GM12878 (cell line): ENCODE measurements at regions not wholly inside any gene's neighbourhood (a gene's known extent, or its start where the extent isn't known, plus 50 kb on each side); places are given as distances from the start of the nearest gene placed in this dataset.

Experiments
- ATAC-seq: fragments of 200-7000 bp; cut with Tn5 transposase; 3 replicates; pipeline ENCODE4 v1.9.1; 2020; ENCODE audit warnings: mild to moderate bottlenecking, moderate library complexity
- BruUV-seq: library from RNA; stranded (reverse); fragments of 400-500 nt; replicated peaks from 2 replicates; lab custom pipeline; 2021; lab: Mats Ljungman, UMichigan
- CTCF ChIA-PET: fragments of 300-600 bp; sonication (Branson Sonifier 250); formaldehyde crosslinking; extraction: SDS; loops from one replicate; lab custom pipeline; 2021; ENCODE audit warnings: inconsistent platforms; lab: Yijun Ruan, JAX
- POLR2A ChIA-PET: fragments of 350-600 bp; formaldehyde crosslinking; extraction: SDS; loops from one replicate; lab custom pipeline; 2021; ENCODE audit warnings: inconsistent platforms; lab: Charles Lee
- RAD21 ChIA-PET: fragments of 300-600 bp; sonication (Branson Sonifier 250); formaldehyde crosslinking; loops from one replicate; lab custom pipeline; 2023; ENCODE audit warnings: antibody characterized with exemption; ENCODE audit not compliant: unreplicated experiment; lab: Charles Lee
- SMC1A ChIA-PET: fragments of 300-600 bp; sonication (Branson Sonifier 250); formaldehyde crosslinking; loops from one replicate; lab custom pipeline; 2023; ENCODE audit not compliant: unreplicated experiment, uncharacterized antibody; lab: Charles Lee
- DNase-seq: peaks from one replicate; pipeline ENCODE4 v3.0.0-alpha.2; 2011; ENCODE audit warnings: low read depth, low spot score
- FAIRE-seq: peaks from 3 replicates; lab custom pipeline; 2011; peaks lifted over from hg19 to GRCh38; lab: Jason Lieb, UNC
- H2AFZ ChIP-seq: 2 replicates; pipeline ENCODE4 v1.6.0; 2011; ENCODE audit warnings: low read depth, low read length, control low read depth; ENCODE audit not compliant: control insufficient read depth
- H3K27ac ChIP-seq: 2 replicates; pipeline ENCODE4 v1.5.1; 2011; ENCODE audit warnings: control low read depth; ENCODE audit not compliant: control insufficient read depth, insufficient read depth
- H3K27me3 ChIP-seq, 2 experiments: replicated peaks in 1 of 2; 2 replicates each; pipeline versions ENCODE4 v1.6.0 to v1.6.1; 2011; ENCODE audit warnings: low read length in 1 of 2; ENCODE audit not compliant: control insufficient read depth in 2 of 2, insufficient read depth in 2 of 2
- H3K36me3 ChIP-seq, 2 experiments: 2 replicates each; pipeline ENCODE4 v1.5.1; 2011; ENCODE audit warnings: low read length in 1 of 2; ENCODE audit not compliant: control insufficient read depth in 2 of 2, insufficient read depth in 2 of 2
- H3K4me1 ChIP-seq: 2 replicates; pipeline ENCODE4 v1.6.1; 2011; ENCODE audit warnings: mild to moderate bottlenecking, low read length, moderate library complexity, mixed read lengths; ENCODE audit not compliant: control insufficient read depth, insufficient read depth
- H3K4me2 ChIP-seq: 2 replicates; pipeline ENCODE4 v1.6.0; 2011; ENCODE audit warnings: control low read depth; ENCODE audit not compliant: control insufficient read depth, insufficient read depth
- H3K4me3 ChIP-seq: fragments of 200-600 bp; sonication (generic); 2 replicates; pipeline ENCODE4 v1.5.1; 2016
- H3K79me2 ChIP-seq: 2 replicates; pipeline ENCODE4 v1.6.0; 2011; ENCODE audit warnings: low read length; ENCODE audit not compliant: control insufficient read depth, insufficient read depth
- H3K9ac ChIP-seq: 2 replicates; pipeline ENCODE4 v1.8.0; 2011; ENCODE audit warnings: low read length, control low read depth, mixed read lengths; ENCODE audit not compliant: control insufficient read depth, insufficient read depth
- H3K9me3 ChIP-seq: replicated peaks from 3 replicates; pipeline ENCODE4 v1.5.1; 2011; ENCODE audit warnings: mild to moderate bottlenecking, low read length; ENCODE audit not compliant: control insufficient read depth, insufficient read depth
- H4K20me1 ChIP-seq: 2 replicates; pipeline ENCODE4 v1.6.0; 2011; ENCODE audit not compliant: control insufficient read depth, insufficient read depth
- IKZF1 ChIP-seq: fragments of 450-650 bp; conservative IDR thresholded peaks from 2 replicates; pipeline ENCODE4 v1.6.1; 2017; ENCODE audit warnings: antibody characterized with exemption, mild to moderate bottlenecking
- IRF4 ChIP-seq: IDR thresholded peaks from 2 replicates; pipeline ENCODE4 v1.6.1; 2011; ENCODE audit warnings: low read depth, low read length
- JUNB ChIP-seq: IDR thresholded peaks from 2 replicates; pipeline ENCODE4 v1.6.1; 2016; ENCODE audit warnings: antibody characterized with exemption, mild to moderate bottlenecking
- NFYB ChIP-seq: IDR thresholded peaks from 2 replicates; pipeline ENCODE4 v1.6.1; 2011; ENCODE audit warnings: low read depth, mild to moderate bottlenecking, low read length, improper control_type of control experiment, moderate library complexity; ENCODE audit not compliant: insufficient read depth
- RB1 ChIP-seq: fragments of 450-650 bp; formaldehyde crosslinking; IDR thresholded peaks from 2 replicates; pipeline ENCODE4 v1.6.1; 2017; ENCODE audit warnings: mild to moderate bottlenecking, borderline replicate concordance
- RUNX3 ChIP-seq: IDR thresholded peaks from 2 replicates; pipeline ENCODE4 v1.6.1; 2012; ENCODE audit warnings: low read length, inconsistent platforms
- ZNF207 ChIP-seq: fragments of 450-650 bp; IDR thresholded peaks from 2 replicates; pipeline ENCODE4 v1.6.1; 2014; ENCODE audit warnings: antibody characterized with exemption, mild to moderate bottlenecking, borderline replicate concordance
- WGBS: methylation state at CpG from one replicate; pipeline ENCODE4 v1.1.6; 2016; ENCODE audit warnings: low lambda C conversion rate; ENCODE audit not compliant: insufficient replicate concordance, insufficient coverage; ENCODE audit errors: missing lambda C conversion rate; 5-methylcytosine and 5-hydroxymethylcytosine counted together
- in situ Hi-C: fragments of 300-500 bp; cut with MboI; formaldehyde crosslinking; loops from 9 replicates; pipeline ENCODE4 v1.14.3; 2018; ENCODE audit warnings: mixed read lengths
- intact Hi-C: fragments of 100-400 bp; cut with micrococcal nuclease; formaldehyde crosslinking; loops from one replicate; pipeline ENCODE4 v1.14.2; 2022; ENCODE audit not compliant: unreplicated experiment
- TF ChIP-seq, protein P1 (sequence below): fragments of 450-650 bp; IDR thresholded peaks from 2 replicates; pipeline ENCODE4 v1.6.1; 2016; ENCODE audit warnings: mild to moderate bottlenecking

DNA sequence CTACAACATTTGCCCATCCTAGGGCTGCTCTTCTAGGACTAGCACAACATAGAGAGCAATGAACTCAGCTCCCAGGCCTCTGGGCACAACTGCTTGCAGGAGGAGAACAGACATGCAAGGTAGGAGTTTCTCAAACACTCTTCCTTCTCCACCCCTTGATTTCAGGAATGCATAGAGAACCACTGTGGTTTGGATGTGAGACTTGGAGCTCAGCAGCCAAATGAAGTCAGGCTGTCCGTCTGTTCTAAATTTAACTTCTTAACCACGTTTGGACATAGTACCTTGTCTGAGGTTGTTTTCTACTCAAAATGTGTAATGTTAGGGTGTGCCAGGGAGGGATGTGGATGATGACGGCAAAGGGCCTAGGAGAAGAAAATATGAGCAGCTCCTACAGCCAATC, 515.1 kb upstream of the TNC start (continued):
- no peak for TF ChIP-seq RB1

- H3K4me1 ChIP-seq = no peaks in the 10 kb centered on the region
- in situ Hi-C loops (no loop called here), intact Hi-C loops (no loop called here)
- FAIRE-seq = no peak
- no peak overlapping the region for H2AFZ ChIP-seq
- TF ChIP-seq, protein P1, sequence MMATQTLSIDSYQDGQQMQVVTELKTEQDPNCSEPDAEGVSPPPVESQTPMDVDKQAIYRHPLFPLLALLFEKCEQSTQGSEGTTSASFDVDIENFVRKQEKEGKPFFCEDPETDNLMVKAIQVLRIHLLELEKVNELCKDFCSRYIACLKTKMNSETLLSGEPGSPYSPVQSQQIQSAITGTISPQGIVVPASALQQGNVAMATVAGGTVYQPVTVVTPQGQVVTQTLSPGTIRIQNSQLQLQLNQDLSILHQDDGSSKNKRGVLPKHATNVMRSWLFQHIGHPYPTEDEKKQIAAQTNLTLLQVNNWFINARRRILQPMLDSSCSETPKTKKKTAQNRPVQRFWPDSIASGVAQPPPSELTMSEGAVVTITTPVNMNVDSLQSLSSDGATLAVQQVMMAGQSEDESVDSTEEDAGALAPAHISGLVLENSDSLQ = peak; percentile 78
- TF ChIP-seq IRF4 (peak; percentile 17; the same call in 1 of the 2 replicates), RUNX3 (0 out of 2 replicates have a peak, but pooled peaks have one; percentile 35), IKZF1 (no peak), NFYB (0 out of 2 replicates have a peak, but pooled peaks have one; percentile 13), ZNF207 (no peak), JUNB (peak; percentile 53)
- H3K27ac ChIP-seq = no peak overlapping the region
- ChIA-PET SMC1A (no interaction called here), POLR2A (no interaction called here), CTCF (no interaction called here), RAD21 (no interaction called here)
- H3K4me3 ChIP-seq = no peak overlapping the region
- no TSS peak for BruUV-seq
- H3K4me2 ChIP-seq = no peak overlapping the region
- H4K20me1 ChIP-seq = no peaks in the 10 kb centered on the region
- H3K9ac ChIP-seq = no peak overlapping the region
- no peak for DNase-seq
- WGBS = 0% methylated on average over 1 of the region's 1 CpG
- no peaks in the 10 kb centered on the region for H3K27me3 ChIP-seq
- H3K79me2 ChIP-seq = no peaks in the 10 kb centered on the region
- no peaks in the 10 kb centered on the region for H3K36me3 ChIP-seq
- ATAC-seq = peak; percentile 78
- no peaks in the 10 kb centered on the region for H3K9me3 ChIP-seq
These were observed 517.8 kb upstream of the PAPPA start for GRCh38 chr9:115635680-115636383.
